Activated CD4-positive, CD25-positive, alpha-beta regulatory T cell (primary cell): ENCODE measurements at regions not wholly inside any gene's neighbourhood (a gene's known extent, or its start where the extent isn't known, plus 50 kb on each side); places are given as distances from the start of the nearest gene placed in this dataset.

Experiments used
- DNase-seq, 4 experiments: peaks; one replicate each; lab custom pipeline; 2025; lab: John Stamatoyannopoulos, UW

- DNase-seq: no peak
Measured at GRCh38 chr6:1482381-1483166, 93.2 kb downstream of the FOXF2 start.

GRCh38 chr6:1485678-1486077 lies 96.3 kb downstream of the FOXF2 start:
- no peak for DNase-seq

- DNase-seq: no peak
Measured at GRCh38 chr6:1486387-1486786, 97.0 kb downstream of the FOXF2 start.

GRCh38 chr6:1487239-1487638 lies 97.9 kb downstream of the FOXF2 start:
- DNase-seq: no peak

GRCh38 chr6:1491025-1491424 lies 101.6 kb downstream of the FOXF2 start:
- DNase-seq: no peak

- no peak for DNase-seq
Measured at GRCh38 chr6:1491591-1492319, 102.4 kb downstream of the FOXF2 start.

GRCh38 chr6:1494671-1495070 lies 105.3 kb downstream of the FOXF2 start:
- no peak for DNase-seq

GRCh38 chr6:1495344-1495743 lies 106.0 kb downstream of the FOXF2 start:
- no peak for DNase-seq

GRCh38 chr6:1496092-1496491 lies 106.7 kb downstream of the FOXF2 start:
- no peak for DNase-seq

GRCh38 chr6:1496836-1497760 lies 107.7 kb downstream of the FOXF2 start:
- no peak for DNase-seq

GRCh38 chr6:1497761-1498105 lies 108.4 kb downstream of the FOXF2 start:
- no peak for DNase-seq

- DNase-seq: no peak
Measured at GRCh38 chr6:1498491-1499113, 109.2 kb downstream of the FOXF2 start.

- DNase-seq: no peak
Measured at GRCh38 chr6:1499777-1500176, 109.9 kb upstream of the FOXC1 start.

- DNase-seq: no peak
Measured at GRCh38 chr6:1500913-1501312, 108.8 kb upstream of the FOXC1 start.

- DNase-seq: no peak
Measured at GRCh38 chr6:1502041-1502440, 107.7 kb upstream of the FOXC1 start.

- no peak for DNase-seq
Measured at GRCh38 chr6:1503811-1504210, 105.9 kb upstream of the FOXC1 start.

GRCh38 chr6:1504465-1504864 lies 105.2 kb upstream of the FOXC1 start:
- DNase-seq: no peak

- DNase-seq: no peak
Measured at GRCh38 chr6:1507251-1507650, 102.5 kb upstream of the FOXC1 start.

GRCh38 chr6:1509241-1509640 lies 100.5 kb upstream of the FOXC1 start:
- DNase-seq: no peak

GRCh38 chr6:1510239-1510638 lies 99.5 kb upstream of the FOXC1 start:
- no peak for DNase-seq

GRCh38 chr6:1513215-1513780 lies 96.4 kb upstream of the FOXC1 start:
- DNase-seq: no peak

GRCh38 chr6:1514078-1514477 lies 95.6 kb upstream of the FOXC1 start:
- DNase-seq: no peak
